ENCODE measurements at regions not wholly inside any gene's neighbourhood (a gene's known extent, or its start where the extent isn't known, plus 50 kb on each side); places are given as distances from the start of the nearest gene placed in this dataset.

GRCh38 chr5:42338136-42338535 is 85.1 kb upstream of the GHR start:
- H3K4me3 ChIP-seq (ENCODE audit: low read depth, low read length) = no peak overlapping the region
- TF ChIP-seq CTCF (IDR thresholded peaks at IDR 0.05; ENCODE audit: insufficient read depth, low read depth, low read length, missing control alignments) = no peak
- no peak for DNase-seq (ENCODE audit: low read depth)

- DNase-seq (ENCODE audit: low read depth) = no peak
These were observed 74.1 kb upstream of the GHR start for GRCh38 chr5:42349163-42349562.

DNA sequence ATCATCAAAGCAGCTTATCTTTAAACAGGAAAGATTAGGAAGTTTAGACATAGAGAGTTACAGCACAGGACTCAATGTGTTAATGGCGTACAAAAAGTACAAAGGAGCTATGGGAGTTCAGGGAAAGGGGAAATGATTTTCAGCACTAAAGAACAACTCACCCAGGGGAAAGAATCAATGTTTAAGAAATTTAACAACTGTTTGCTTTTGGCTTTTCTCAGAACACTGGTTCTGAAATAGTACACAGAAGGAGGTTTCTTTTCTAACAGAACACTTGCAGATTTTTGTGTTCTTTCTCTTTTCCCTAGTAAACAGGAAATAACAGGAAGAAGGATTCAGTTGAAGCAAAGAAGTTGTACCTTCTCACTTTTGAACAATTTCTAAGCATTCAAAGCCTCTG is 71.3 kb upstream of the GHR start:
- no peak overlapping the region for H3K4me3 ChIP-seq (ENCODE audit: low read depth, low read length)
- no peak for DNase-seq (ENCODE audit: low read depth)
- TF ChIP-seq CTCF (IDR thresholded peaks at IDR 0.05; ENCODE audit: insufficient read depth, low read depth, low read length, missing control alignments) = no peak

More at GRCh38 chr5:42349163-42349562, 74.1 kb upstream of the GHR start:
- H3K4me3 ChIP-seq (ENCODE audit: low read depth, low read length) = no peak overlapping the region
- no peak for TF ChIP-seq CTCF (IDR thresholded peaks at IDR 0.05; ENCODE audit: insufficient read depth, low read depth, low read length, missing control alignments)

GRCh38 chr5:42360056-42360455 is 63.2 kb upstream of the GHR start:
- DNase-seq (ENCODE audit: low read depth) = no peak
- no peak overlapping the region for H3K4me3 ChIP-seq (ENCODE audit: low read depth, low read length)
- TF ChIP-seq CTCF (IDR thresholded peaks at IDR 0.05; ENCODE audit: insufficient read depth, low read depth, low read length, missing control alignments) = no peak

DNA sequence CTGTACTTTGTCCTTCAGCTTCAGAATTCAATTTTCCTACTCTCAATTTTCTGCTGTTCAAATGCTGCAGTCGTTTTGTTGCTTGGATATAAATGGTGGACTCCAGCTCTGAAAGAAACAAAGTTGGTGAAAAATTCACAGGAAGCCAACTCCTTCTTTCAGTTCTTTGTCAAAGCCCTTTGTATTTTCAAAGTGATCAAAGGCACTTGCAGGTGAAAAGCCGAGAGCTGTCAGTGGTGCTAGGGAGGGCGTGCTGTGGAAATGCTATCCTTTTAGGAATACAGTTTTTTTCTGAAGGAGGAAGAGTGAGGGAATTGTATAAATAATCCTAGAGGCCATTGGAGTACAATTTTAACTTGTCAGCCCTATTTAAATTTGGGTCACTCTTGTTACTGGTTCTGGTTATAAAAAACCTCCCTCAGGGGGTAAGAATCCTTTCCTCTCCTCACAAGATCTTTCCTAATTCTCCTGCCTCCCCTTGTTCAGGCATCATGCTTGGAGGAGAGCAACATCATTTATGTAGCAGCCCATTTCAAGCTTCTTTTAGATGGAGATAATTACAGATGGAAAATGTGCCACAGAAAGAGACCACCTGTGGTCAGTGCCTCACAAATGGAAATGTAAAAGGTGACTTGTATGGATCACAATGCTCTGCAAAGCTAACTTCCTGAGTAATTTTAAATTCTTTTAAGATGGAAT is 62.5 kb upstream of the GHR start:
- no peak for TF ChIP-seq CTCF (IDR thresholded peaks at IDR 0.05; ENCODE audit: insufficient read depth, low read depth, low read length, missing control alignments)
- H3K4me3 ChIP-seq (ENCODE audit: low read depth, low read length) = no peak overlapping the region
- no peak for DNase-seq (ENCODE audit: low read depth)

DNA sequence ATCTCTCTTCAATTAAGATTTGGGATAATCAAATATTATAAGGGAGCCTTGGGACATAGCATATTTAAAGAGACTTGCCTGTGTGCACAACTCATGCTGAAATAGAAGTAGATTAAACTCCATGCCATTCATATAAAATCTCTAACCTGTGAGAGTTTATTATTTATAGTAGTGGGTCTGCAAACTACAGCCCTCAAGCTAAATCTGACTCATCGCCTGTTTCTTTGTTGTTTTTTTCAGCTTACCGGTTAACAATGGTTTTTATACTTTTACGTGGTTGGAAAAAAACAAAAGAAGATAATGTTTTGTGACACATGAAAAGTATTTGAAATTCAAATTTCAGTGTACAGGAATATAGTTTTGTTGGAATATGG is 61.9 kb upstream of the GHR start:
- DNase-seq (ENCODE audit: low read depth) = no peak
- TF ChIP-seq CTCF (IDR thresholded peaks at IDR 0.05; ENCODE audit: insufficient read depth, low read depth, low read length, missing control alignments) = no peak
- H3K4me3 ChIP-seq (ENCODE audit: low read depth, low read length) = no peak overlapping the region

GRCh38 chr5:42366051-42366450 is 57.2 kb upstream of the GHR start:
- H3K4me3 ChIP-seq (ENCODE audit: low read depth, low read length) = no peak overlapping the region
- peak; percentile 1 for DNase-seq (ENCODE audit: low read depth)
- no peak for TF ChIP-seq CTCF (IDR thresholded peaks at IDR 0.05; ENCODE audit: insufficient read depth, low read depth, low read length, missing control alignments)

All from GM12865 (cell line).